Skeletal muscle tissue (tissue), 3 donors: ENCODE measurements at regions not wholly inside any gene's neighbourhood (a gene's known extent, or its start where the extent isn't known, plus 50 kb on each side); places are given as distances from the start of the nearest gene placed in this dataset.

Experiments used
- H3K27ac ChIP-seq: one replicate; pipeline ENCODE4 v1.7.0; 2013; ENCODE audit warnings: mild to moderate bottlenecking, low read depth, low read length, inconsistent platforms
- H3K27me3 ChIP-seq, 3 donors: one replicate each; pipeline ENCODE4 v1.7.0; 2013; ENCODE audit warnings: low read length in 3 of 3; ENCODE audit not compliant: control insufficient read depth in 3 of 3, insufficient read depth in 3 of 3
- H3K36me3 ChIP-seq, 3 donors: one replicate each; pipeline ENCODE4 v1.7.0; 2013; ENCODE audit warnings: low read length in 3 of 3; ENCODE audit not compliant: control insufficient read depth in 3 of 3, insufficient read depth in 3 of 3
- H3K4me1 ChIP-seq, 3 donors: one replicate each; pipeline ENCODE4 v1.7.0; 2013; ENCODE audit warnings: low read length in 3 of 3, mild to moderate bottlenecking in 3 of 3; ENCODE audit not compliant: control insufficient read depth in 3 of 3, insufficient read depth in 3 of 3
- H3K4me3 ChIP-seq, 3 donors: one replicate each; pipeline ENCODE4 v1.7.0; 2013; ENCODE audit warnings: low read length in 3 of 3
- H3K9ac ChIP-seq, 3 donors: one replicate each; pipeline ENCODE4 v1.7.0; 2013; ENCODE audit warnings: low read length in 3 of 3, mild to moderate bottlenecking in 3 of 3, moderate library complexity in 2 of 3, low read depth in 1 of 3
- H3K9me3 ChIP-seq, 3 donors: one replicate each; pipeline ENCODE4 v1.7.0; 2013; ENCODE audit warnings: low read length in 3 of 3; ENCODE audit not compliant: control insufficient read depth in 3 of 3
- donor health status: Osteomylitis.

GRCh38 chr10:83649471-83649870, 489.8 kb upstream of the GHITM start:
- Histone ChIP-seq H3K9me3 (no peaks in the 10 kb centered on the region), H3K4me1 (no peaks in the 10 kb centered on the region), H3K27me3 (no peaks in the 10 kb centered on the region), H3K27ac (no peak overlapping the region), H3K9ac (no peak overlapping the region), H3K36me3 (no peaks in the 10 kb centered on the region), H3K4me3 (no peak overlapping the region)

DNA sequence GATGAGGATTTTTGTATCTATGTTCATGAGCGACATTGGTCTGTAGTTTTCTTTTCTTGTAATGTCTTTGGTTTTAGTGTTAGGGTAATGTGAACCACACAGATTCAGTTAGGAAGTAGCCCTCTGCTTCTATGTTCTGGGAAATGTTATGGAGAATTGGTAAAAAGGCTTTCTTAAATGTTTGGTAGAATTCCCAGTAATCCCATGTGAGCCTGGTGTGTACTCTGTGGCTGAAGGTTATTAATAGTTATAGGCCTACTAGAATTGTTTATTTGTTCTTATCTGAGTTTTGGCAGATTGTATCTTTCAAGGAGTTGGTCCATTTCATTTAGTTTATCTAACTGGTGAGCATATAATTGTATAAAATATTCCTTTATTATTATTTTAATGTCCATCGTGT, 484.6 kb upstream of the GHITM start:
- Histone ChIP-seq H3K36me3 (no peaks in the 10 kb centered on the region), H3K4me1 (peaks cover 0 to 4% (median 3%) of the 10 kb centered on the region in 3 donors), H3K9me3 (no peaks in the 10 kb centered on the region), H3K4me3 (no peak overlapping the region), H3K9ac (no peak overlapping the region), H3K27ac (no peak overlapping the region), H3K27me3 (no peaks in the 10 kb centered on the region)

DNA sequence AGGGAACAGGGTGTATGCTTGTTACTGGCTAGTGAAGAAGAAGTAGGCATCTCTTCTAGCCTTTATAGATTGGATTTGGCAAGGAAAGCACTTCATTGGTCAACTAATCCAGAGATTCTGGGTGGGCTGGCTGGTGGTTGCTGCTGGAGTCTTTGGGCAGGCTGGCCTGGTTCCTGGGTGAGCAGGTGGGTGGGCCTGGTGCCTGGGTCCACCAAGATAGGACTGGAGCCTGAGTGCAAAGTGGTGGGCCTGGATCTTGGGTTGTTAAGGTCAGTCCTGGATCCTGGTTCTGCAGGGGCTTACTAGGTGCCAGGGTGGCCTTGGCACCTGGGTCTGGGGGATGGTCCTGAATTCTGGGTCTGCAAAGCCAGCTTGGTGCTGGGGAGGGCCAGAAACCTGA, 482.4 kb upstream of the GHITM start:
- Histone ChIP-seq H3K9ac (no peak overlapping the region), H3K4me3 (no peak overlapping the region), H3K36me3 (no peaks in the 10 kb centered on the region), H3K27ac (no peak overlapping the region), H3K4me1 (peaks cover 0 to 4% (median 3%) of the 10 kb centered on the region in 3 donors), H3K9me3 (no peaks in the 10 kb centered on the region), H3K27me3 (no peaks in the 10 kb centered on the region)

DNA sequence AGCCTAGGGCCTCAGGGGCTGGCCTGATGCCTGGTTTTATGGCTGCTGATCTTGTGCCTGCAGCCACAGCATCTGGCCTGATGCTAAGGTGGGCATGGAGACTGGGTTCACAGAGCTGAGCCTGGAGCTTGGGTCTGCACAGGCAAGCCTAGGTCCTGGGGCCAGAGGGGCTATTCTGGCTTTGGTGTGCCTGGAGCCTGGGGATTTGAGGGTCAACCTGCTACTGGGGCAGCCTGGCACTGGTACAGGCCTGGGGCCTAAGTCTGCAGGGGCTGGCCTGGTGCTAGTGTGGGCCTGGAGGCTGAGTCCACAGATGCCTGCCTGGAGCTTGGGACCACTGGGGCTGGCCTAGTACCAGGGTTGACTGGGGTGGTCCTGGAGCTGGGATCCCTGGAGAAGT, 481.8 kb upstream of the GHITM start:
- H3K27ac ChIP-seq = no peak overlapping the region
- H3K9me3 ChIP-seq = no peaks in the 10 kb centered on the region
- H3K4me3 ChIP-seq = no peak overlapping the region
- H3K36me3 ChIP-seq = no peaks in the 10 kb centered on the region
- H3K27me3 ChIP-seq = no peaks in the 10 kb centered on the region
- no peak overlapping the region for H3K9ac ChIP-seq
- H3K4me1 ChIP-seq = peaks cover 0 to 4% (median 3%) of the 10 kb centered on the region in 3 donors

- no peak overlapping the region for H3K9ac ChIP-seq
- H3K27ac ChIP-seq = no peak overlapping the region
- H3K4me1 ChIP-seq = no peaks in the 10 kb centered on the region
- H3K9me3 ChIP-seq = peaks cover 0 to 3% (median 0%) of the 10 kb centered on the region in 3 donors
- H3K27me3 ChIP-seq = no peaks in the 10 kb centered on the region
- no peak overlapping the region for H3K4me3 ChIP-seq
- H3K36me3 ChIP-seq = no peaks in the 10 kb centered on the region
Observed at GRCh38 chr10:83663918-83664317, 475.4 kb upstream of the GHITM start.

- no peak overlapping the region for H3K27ac ChIP-seq
- no peaks in the 10 kb centered on the region for H3K4me1 ChIP-seq
- peaks cover 0 to 3% (median 0%) of the 10 kb centered on the region in 3 donors for H3K9me3 ChIP-seq
- H3K27me3 ChIP-seq = no peaks in the 10 kb centered on the region
- no peak overlapping the region for H3K4me3 ChIP-seq
- no peak overlapping the region for H3K9ac ChIP-seq
- no peaks in the 10 kb centered on the region for H3K36me3 ChIP-seq
Observed at GRCh38 chr10:83666762-83667161, 472.5 kb upstream of the GHITM start.

GRCh38 chr10:83667594-83667993, 471.7 kb upstream of the GHITM start:
- H3K27ac ChIP-seq = no peak overlapping the region
- no peaks in the 10 kb centered on the region for H3K36me3 ChIP-seq
- H3K9ac ChIP-seq = no peak overlapping the region
- no peak overlapping the region for H3K4me3 ChIP-seq
- H3K27me3 ChIP-seq = no peaks in the 10 kb centered on the region
- H3K4me1 ChIP-seq = no peaks in the 10 kb centered on the region
- H3K9me3 ChIP-seq = peaks cover 0 to 3% (median 0%) of the 10 kb centered on the region in 3 donors

- Histone ChIP-seq H3K27ac (no peak overlapping the region), H3K9me3 (no peaks in the 10 kb centered on the region), H3K4me1 (no peaks in the 10 kb centered on the region), H3K36me3 (no peaks in the 10 kb centered on the region), H3K4me3 (no peak overlapping the region), H3K27me3 (no peaks in the 10 kb centered on the region), H3K9ac (no peak overlapping the region)
Observed at GRCh38 chr10:83673316-83673715, 466.0 kb upstream of the GHITM start.

GRCh38 chr10:83677795-83678194, 461.5 kb upstream of the GHITM start:
- Histone ChIP-seq H3K4me1 (no peaks in the 10 kb centered on the region), H3K27ac (no peak overlapping the region), H3K36me3 (no peaks in the 10 kb centered on the region), H3K9ac (no peak overlapping the region), H3K9me3 (no peaks in the 10 kb centered on the region), H3K27me3 (no peaks in the 10 kb centered on the region), H3K4me3 (no peak overlapping the region)

GRCh38 chr10:83678850-83679249, 460.5 kb upstream of the GHITM start:
- no peaks in the 10 kb centered on the region for H3K36me3 ChIP-seq
- H3K4me1 ChIP-seq = no peaks in the 10 kb centered on the region
- no peak overlapping the region for H3K9ac ChIP-seq
- H3K4me3 ChIP-seq = no peak overlapping the region
- H3K27ac ChIP-seq = no peak overlapping the region
- H3K27me3 ChIP-seq = no peaks in the 10 kb centered on the region
- no peaks in the 10 kb centered on the region for H3K9me3 ChIP-seq

GRCh38 chr10:83680470-83680891, 458.8 kb upstream of the GHITM start:
- H3K9me3 ChIP-seq = no peaks in the 10 kb centered on the region
- no peaks in the 10 kb centered on the region for H3K36me3 ChIP-seq
- H3K27ac ChIP-seq = no peak overlapping the region
- no peak overlapping the region for H3K4me3 ChIP-seq
- H3K27me3 ChIP-seq = no peaks in the 10 kb centered on the region
- H3K4me1 ChIP-seq = no peaks in the 10 kb centered on the region
- H3K9ac ChIP-seq = no peak overlapping the region
